HG03575 (cell line): ENCODE measurements at regions not wholly inside any gene's neighbourhood (a gene's known extent, or its start where the extent isn't known, plus 50 kb on each side); places are given as distances from the start of the nearest gene placed in this dataset.
"Not testable (repeated sequence)": the region's sequence is repeated elsewhere in the genome, so short reads cannot be mapped to it uniquely, and the experiment has no call there.

ENCODE experiments used
- ATAC-seq: cut with Tn5 transposase; IDR thresholded peaks from one replicate; pipeline ENCODE4 v1.9.1; 2021; ENCODE audit not compliant: unreplicated experiment, insufficient number of reproducible peaks, low FRiP score; ENCODE audit errors: extremely low read depth

- ATAC-seq, result no peak
Observed at GRCh38 chr1:56256153-56257000, 323.0 kb downstream of the PLPP3 start.

- no peak for ATAC-seq
Observed at GRCh38 chr1:56255516-56256152, 323.7 kb downstream of the PLPP3 start.

- no peak for ATAC-seq
Observed at GRCh38 chr1:56254130-56254529, 325.2 kb downstream of the PLPP3 start.

GRCh38 chr1:56250809-56251208, 328.6 kb downstream of the PLPP3 start:
- no peak for ATAC-seq

- no peak for ATAC-seq
Observed at GRCh38 chr1:56249234-56249633, 330.1 kb downstream of the PLPP3 start.

GRCh38 chr1:56248138-56248537, 331.2 kb downstream of the PLPP3 start:
- ATAC-seq, result no peak

- not testable (repeated sequence) for ATAC-seq
Observed at GRCh38 chr1:56246726-56247125, 332.6 kb downstream of the PLPP3 start.

- ATAC-seq, result no peak
Observed at GRCh38 chr1:56240400-56240799, 339.0 kb downstream of the PLPP3 start.

GRCh38 chr1:56237491-56238064, 341.8 kb downstream of the PLPP3 start:
- ATAC-seq, result no peak

GRCh38 chr1:56236688-56237087, 342.7 kb downstream of the PLPP3 start:
- no peak for ATAC-seq

GRCh38 chr1:56235909-56236510, 343.4 kb downstream of the PLPP3 start:
- no peak for ATAC-seq

- ATAC-seq, result no peak
Observed at GRCh38 chr1:56229186-56229585, 350.2 kb downstream of the PLPP3 start.

- ATAC-seq, result no peak
Observed at GRCh38 chr1:56227886-56228285, 351.5 kb downstream of the PLPP3 start.

- no peak for ATAC-seq
Observed at GRCh38 chr1:56227401-56227800, 352.0 kb downstream of the PLPP3 start.

GRCh38 chr1:56225964-56226815, 353.2 kb downstream of the PLPP3 start:
- no peak for ATAC-seq

GRCh38 chr1:56223968-56224367, 355.4 kb downstream of the PLPP3 start:
- ATAC-seq, result no peak

- ATAC-seq, result no peak
Observed at GRCh38 chr1:56222914-56223540, 356.3 kb downstream of the PLPP3 start.

GRCh38 chr1:56220021-56220420, 359.3 kb downstream of the PLPP3 start:
- ATAC-seq, result no peak
